GM12892 (cell line): ENCODE measurements at regions not wholly inside any gene's neighbourhood (a gene's known extent, or its start where the extent isn't known, plus 50 kb on each side); places are given as distances from the start of the nearest gene placed in this dataset.

ENCODE experiments used
- POLR2A ChIP-seq: IDR thresholded peaks from 2 replicates; pipeline ENCODE4 v1.6.1; 2011; ENCODE audit warnings: low read depth, low read length, control low read depth
- POLR2AphosphoS5 ChIP-seq: IDR thresholded peaks from 2 replicates; pipeline ENCODE4 v1.6.1; 2011; ENCODE audit warnings: low read depth, low read length, control low read depth
- TAF1 ChIP-seq: IDR thresholded peaks from 2 replicates; pipeline ENCODE4 v1.6.1; 2011; ENCODE audit warnings: low read depth, mild to moderate bottlenecking, control low read depth, low read length, borderline replicate concordance

- no peak for TF ChIP-seq POLR2A
- no peak for TF ChIP-seq POLR2AphosphoS5
- no peak for TF ChIP-seq TAF1
Measured at GRCh38 chr7:440059-440749, 79.4 kb downstream of the PDGFA start.
